ENCODE measurements at regions not wholly inside any gene's neighbourhood (a gene's known extent, or its start where the extent isn't known, plus 50 kb on each side); places are given as distances from the start of the nearest gene placed in this dataset.

DNA sequence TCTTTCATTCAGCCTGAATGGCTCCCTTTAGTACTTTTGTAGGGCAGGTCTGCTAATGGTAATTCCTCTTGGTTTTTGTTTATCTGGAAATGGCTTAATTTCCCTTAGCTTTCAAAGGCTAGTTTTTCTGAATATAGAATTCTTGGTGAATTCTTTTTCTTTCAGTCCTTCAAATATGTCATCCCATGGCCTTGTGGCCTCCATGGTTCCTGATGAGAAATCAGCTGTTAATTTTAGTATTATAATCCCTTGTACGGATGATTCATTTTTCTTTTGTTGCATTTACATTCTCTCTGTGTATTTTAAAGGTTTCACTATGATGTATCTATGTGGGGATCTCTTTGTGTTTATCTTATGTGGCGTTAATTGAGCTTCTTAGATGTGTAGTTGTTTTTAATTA lies 179.6 kb upstream of the ARG1 start:
- TF ChIP-seq EZH2 (IDR thresholded peaks at IDR 0.05; ENCODE audit: borderline replicate concordance, low read length): no peak
- TF ChIP-seq, protein P1, sequence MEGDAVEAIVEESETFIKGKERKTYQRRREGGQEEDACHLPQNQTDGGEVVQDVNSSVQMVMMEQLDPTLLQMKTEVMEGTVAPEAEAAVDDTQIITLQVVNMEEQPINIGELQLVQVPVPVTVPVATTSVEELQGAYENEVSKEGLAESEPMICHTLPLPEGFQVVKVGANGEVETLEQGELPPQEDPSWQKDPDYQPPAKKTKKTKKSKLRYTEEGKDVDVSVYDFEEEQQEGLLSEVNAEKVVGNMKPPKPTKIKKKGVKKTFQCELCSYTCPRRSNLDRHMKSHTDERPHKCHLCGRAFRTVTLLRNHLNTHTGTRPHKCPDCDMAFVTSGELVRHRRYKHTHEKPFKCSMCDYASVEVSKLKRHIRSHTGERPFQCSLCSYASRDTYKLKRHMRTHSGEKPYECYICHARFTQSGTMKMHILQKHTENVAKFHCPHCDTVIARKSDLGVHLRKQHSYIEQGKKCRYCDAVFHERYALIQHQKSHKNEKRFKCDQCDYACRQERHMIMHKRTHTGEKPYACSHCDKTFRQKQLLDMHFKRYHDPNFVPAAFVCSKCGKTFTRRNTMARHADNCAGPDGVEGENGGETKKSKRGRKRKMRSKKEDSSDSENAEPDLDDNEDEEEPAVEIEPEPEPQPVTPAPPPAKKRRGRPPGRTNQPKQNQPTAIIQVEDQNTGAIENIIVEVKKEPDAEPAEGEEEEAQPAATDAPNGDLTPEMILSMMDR (IDR thresholded peaks at IDR 0.05; ENCODE audit: low read length): no peak

Data from OCI-LY1 (cell line).